Hepatocyte (in vitro differentiated cells): ENCODE measurements at regions not wholly inside any gene's neighbourhood (a gene's known extent, or its start where the extent isn't known, plus 50 kb on each side); places are given as distances from the start of the nearest gene placed in this dataset.

Experiments
- DNase-seq: peaks from one replicate; pipeline ENCODE4 v3.0.0-alpha.2; 2016; ENCODE audit warnings: low spot score
- H2AFZ ChIP-seq: fragments of 200-600 bp; sonication (generic); 2 replicates; pipeline ENCODE4 v1.6.0; 2016; ENCODE audit warnings: antibody characterized with exemption, mild to moderate bottlenecking
- H3K27ac ChIP-seq: fragments of 200-600 bp; sonication (generic); 2 replicates; pipeline ENCODE4 v1.5.1; 2016; ENCODE audit warnings: mild to moderate bottlenecking
- H3K27me3 ChIP-seq: fragments of 200-600 bp; sonication (generic); 2 replicates; pipeline ENCODE4 v1.6.1; 2016
- H3K36me3 ChIP-seq: fragments of 200-600 bp; sonication (generic); replicated peaks from 2 replicates; pipeline ENCODE4 v1.5.1; 2016; ENCODE audit warnings: low read depth; ENCODE audit not compliant: insufficient read depth
- H3K4me1 ChIP-seq: fragments of 200-600 bp; sonication (generic); 2 replicates; pipeline ENCODE4 v1.5.1; 2016; ENCODE audit warnings: mild to moderate bottlenecking, moderate library complexity; ENCODE audit not compliant: insufficient read depth
- H3K4me2 ChIP-seq: fragments of 200-600 bp; sonication (generic); 2 replicates; pipeline ENCODE4 v1.6.0; 2016
- H3K4me3 ChIP-seq: fragments of 200-600 bp; sonication (generic); 2 replicates; pipeline ENCODE4 v1.5.1; 2016; ENCODE audit warnings: mild to moderate bottlenecking
- H3K79me2 ChIP-seq: fragments of 200-600 bp; sonication (generic); 2 replicates; pipeline ENCODE4 v1.6.0; 2017; ENCODE audit warnings: mild to moderate bottlenecking
- H3K9me2 ChIP-seq: fragments of 200-600 bp; sonication (generic); replicated peaks from 2 replicates; pipeline ENCODE4 v1.6.0; 2017; ENCODE audit warnings: mild to moderate bottlenecking; ENCODE audit not compliant: insufficient read depth
- H3K9me3 ChIP-seq: fragments of 200-600 bp; sonication (generic); 2 replicates; pipeline ENCODE4 v1.5.1; 2016; ENCODE audit warnings: low read depth, mild to moderate bottlenecking
- H4K20me1 ChIP-seq: fragments of 200-600 bp; sonication (generic); 2 replicates; pipeline ENCODE4 v1.6.0; 2016; ENCODE audit warnings: mild to moderate bottlenecking; ENCODE audit not compliant: insufficient read depth, poor library complexity, severe bottlenecking
- CTCF ChIP-seq: fragments of 200-600 bp; sonication (generic); IDR thresholded peaks from 2 replicates; pipeline ENCODE4 v1.5.1; 2016; ENCODE audit warnings: antibody characterized with exemption, mild to moderate bottlenecking; ENCODE audit not compliant: poor library complexity
- EZH2 ChIP-seq: fragments of 200-600 bp; sonication (generic); IDR thresholded peaks from 2 replicates; pipeline ENCODE4 v1.6.1; 2016; ENCODE audit warnings: antibody characterized with exemption, mild to moderate bottlenecking, borderline replicate concordance
- EZH2phosphoT487 ChIP-seq: fragments of 200-600 bp; sonication (generic); IDR thresholded peaks from one replicate; pipeline ENCODE4 v1.6.1; 2018; ENCODE audit warnings: antibody characterized with exemption, mild to moderate bottlenecking, low read depth, moderate library complexity; ENCODE audit not compliant: unreplicated experiment, severe bottlenecking
- WGBS: methylation state at CpG from one replicate; pipeline ENCODE4 v1.1.6; 2016; ENCODE audit warnings: low lambda C conversion rate; ENCODE audit errors: missing lambda C conversion rate; 5-methylcytosine and 5-hydroxymethylcytosine counted together

- TF ChIP-seq CTCF, result no peak
- TF ChIP-seq EZH2phosphoT487, result no peak
- TF ChIP-seq EZH2, result no peak
- Histone ChIP-seq H2AFZ (no peak overlapping the region), H3K27ac (no peak overlapping the region), H4K20me1 (no peaks in the 10 kb centered on the region), H3K4me2 (no peak overlapping the region), H3K9me3 (no peaks in the 10 kb centered on the region), H3K9me2 (no peaks in the 10 kb centered on the region), H3K27me3 (no peaks in the 10 kb centered on the region), H3K4me1 (no peaks in the 10 kb centered on the region), H3K4me3 (no peak overlapping the region), H3K79me2 (no peaks in the 10 kb centered on the region), H3K36me3 (no peaks in the 10 kb centered on the region)
- DNase-seq, result no peak
- 65% methylated on average over 7 of the region's 7 CpGs for WGBS
These were observed 511.1 kb upstream of the ID2 start for GRCh38 chr2:8170552-8171327.

- no peaks in the 10 kb centered on the region for H3K27me3 ChIP-seq
- no peak overlapping the region for H3K4me2 ChIP-seq
- WGBS, result 64% methylated on average over 2 of the region's 2 CpGs
- H3K27ac ChIP-seq, result no peak overlapping the region
- H3K36me3 ChIP-seq, result no peaks in the 10 kb centered on the region
- no peaks in the 10 kb centered on the region for H3K9me2 ChIP-seq
- no peak overlapping the region for H2AFZ ChIP-seq
- TF ChIP-seq CTCF (no peak), EZH2 (no peak), EZH2phosphoT487 (no peak)
- H3K79me2 ChIP-seq, result no peaks in the 10 kb centered on the region
- H3K9me3 ChIP-seq, result no peaks in the 10 kb centered on the region
- H3K4me1 ChIP-seq, result no peaks in the 10 kb centered on the region
- H3K4me3 ChIP-seq, result no peak overlapping the region
- no peak for DNase-seq
- H4K20me1 ChIP-seq, result no peaks in the 10 kb centered on the region
These were observed 510.2 kb upstream of the ID2 start for GRCh38 chr2:8171608-8172007.

GRCh38 chr2:8172661-8173060 is 509.2 kb upstream of the ID2 start:
- Histone ChIP-seq H3K27me3 (no peaks in the 10 kb centered on the region), H3K4me2 (no peak overlapping the region), H3K79me2 (no peaks in the 10 kb centered on the region), H3K9me2 (no peaks in the 10 kb centered on the region), H3K4me3 (no peak overlapping the region), H4K20me1 (no peaks in the 10 kb centered on the region), H3K9me3 (no peaks in the 10 kb centered on the region), H3K4me1 (no peaks in the 10 kb centered on the region), H3K27ac (no peak overlapping the region), H2AFZ (no peak overlapping the region), H3K36me3 (no peaks in the 10 kb centered on the region)
- TF ChIP-seq CTCF (no peak), EZH2phosphoT487 (no peak), EZH2 (no peak)
- DNase-seq, result no peak
- 98% methylated on average over 17 of the region's 17 CpGs for WGBS
